SK-N-SH (cell line): ENCODE measurements at regions not wholly inside any gene's neighbourhood (a gene's known extent, or its start where the extent isn't known, plus 50 kb on each side); places are given as distances from the start of the nearest gene placed in this dataset.

Source experiments
- CTCF ChIA-PET: fragments of 300-600, 350-600 bp; formaldehyde crosslinking; extraction: SDS; loops from one replicate; lab custom pipeline; 2021; lab: Yijun Ruan, JAX
- POLR2A ChIA-PET: fragments of 350-600 bp; sonication (Branson Sonifier 250); formaldehyde crosslinking; extraction: SDS; loops from one replicate; lab custom pipeline; 2020; ENCODE audit warnings: antibody characterized with exemption, inconsistent platforms; lab: Yijun Ruan, JAX
- DNase-seq: peaks from one replicate; pipeline ENCODE4 v3.0.0; 2012
- H2AFZ ChIP-seq: fragments of 200-600 bp; sonication (generic); 2 replicates; pipeline ENCODE4 v1.8.1; 2016; ENCODE audit warnings: antibody characterized with exemption, mild to moderate bottlenecking, low read depth
- H3F3A ChIP-seq: fragments of 200-600 bp; sonication (generic); replicated peaks from 2 replicates; pipeline ENCODE3; 2016; ENCODE audit warnings: antibody characterized with exemption, mild to moderate bottlenecking; ENCODE audit not compliant: insufficient read depth
- H3K27ac ChIP-seq, 2 experiments: fragments of 200-500 bp in 1 of 2; fragments of 200-600 bp in 1 of 2; sonication (Bioruptor generic) in 1 of 2; sonication (generic), shearing (Covaris generic) in 1 of 2; 2 replicates each; pipeline versions ENCODE4 v1.5.1 to v1.6.1; 2014 to 2016; ENCODE audit warnings: low read depth in 2 of 2, inconsistent platforms in 1 of 2, low read length in 1 of 2, mild to moderate bottlenecking in 1 of 2, mixed read lengths in 1 of 2
- H3K27me3 ChIP-seq: fragments of 200-600 bp; sonication (generic), shearing (Covaris generic); 2 replicates; pipeline ENCODE4 v1.6.1; 2016; ENCODE audit warnings: mixed run types; ENCODE audit not compliant: insufficient read depth
- H3K36me3 ChIP-seq, 2 experiments: fragments of 200-500 bp in 1 of 2; fragments of 200-600 bp in 1 of 2; sonication (Bioruptor generic) in 1 of 2; sonication (generic) in 1 of 2; replicated peaks in 1 of 2; 2 replicates each; pipeline versions ENCODE3 to v1.5.1; 2014 to 2016; ENCODE audit warnings: low read length in 1 of 2, mild to moderate bottlenecking in 1 of 2; ENCODE audit not compliant: insufficient read depth in 2 of 2, control insufficient read depth in 1 of 2
- H3K4me1 ChIP-seq, 2 experiments: fragments of 200-500 bp in 1 of 2; fragments of 200-600 bp in 1 of 2; sonication (Bioruptor generic) in 1 of 2; sonication (generic), shearing (Covaris generic) in 1 of 2; 2 replicates each; pipeline versions ENCODE4 v1.5.1 to v1.6.1; 2014 to 2016; ENCODE audit warnings: low read depth in 1 of 2, low read length in 1 of 2, mixed run types in 1 of 2; ENCODE audit not compliant: insufficient read depth in 2 of 2, control insufficient read depth in 1 of 2
- H3K4me2 ChIP-seq: fragments of 200-600 bp; sonication (generic), shearing (Covaris generic); 2 replicates; pipeline ENCODE4 v1.6.1; 2017; ENCODE audit warnings: mixed run types
- H3K4me3 ChIP-seq, 2 experiments: fragments of 200-500 bp in 1 of 2; fragments of 200-600 bp in 1 of 2; sonication (Bioruptor generic) in 1 of 2; sonication (generic), shearing (Covaris generic) in 1 of 2; 2 replicates each; pipeline versions ENCODE4 v1.5.1 to v1.8.1; 2014 to 2016; ENCODE audit warnings: low read depth in 2 of 2, inconsistent platforms in 1 of 2, low read length in 1 of 2, mild to moderate bottlenecking in 1 of 2, mixed read lengths in 1 of 2, moderate library complexity in 1 of 2
- H3K79me2 ChIP-seq: fragments of 200-600 bp; sonication (generic); 2 replicates; pipeline ENCODE4 v1.8.1; 2017; ENCODE audit warnings: mild to moderate bottlenecking; ENCODE audit not compliant: insufficient read depth
- H3K9ac ChIP-seq: fragments of 200-600 bp; sonication (generic); 2 replicates; pipeline ENCODE4 v1.6.1; 2017; ENCODE audit warnings: mixed run types
- H3K9me2 ChIP-seq: fragments of 200-600 bp; sonication (generic); 2 replicates; pipeline ENCODE4 v1.6.1; 2017; ENCODE audit warnings: mixed run types
- H3K9me3 ChIP-seq: fragments of 200-600 bp; sonication (generic); 2 replicates; pipeline ENCODE4 v1.6.1; 2017; ENCODE audit warnings: mixed run types, mild to moderate bottlenecking, moderate library complexity
- H4K20me1 ChIP-seq: fragments of 200-600 bp; sonication (generic); 2 replicates; pipeline ENCODE4 v1.6.1; 2017; ENCODE audit warnings: mild to moderate bottlenecking, mixed run types; ENCODE audit not compliant: insufficient read depth
- ELF1 ChIP-seq: IDR thresholded peaks from 2 replicates; pipeline ENCODE4 v1.4.0; 2012
- FOSL2 ChIP-seq: IDR thresholded peaks from 2 replicates; pipeline ENCODE4 v1.4.0; 2012; ENCODE audit warnings: low read depth, mild to moderate bottlenecking, moderate library complexity, borderline replicate concordance
- FOXM1 ChIP-seq: IDR thresholded peaks from 2 replicates; pipeline ENCODE4 v1.4.0; 2012; ENCODE audit warnings: low read depth, mild to moderate bottlenecking
- IRF3 ChIP-seq: fragments of 150-350 bp; IDR thresholded peaks from 2 replicates; pipeline ENCODE4 v1.6.1; 2016; ENCODE audit warnings: mild to moderate bottlenecking, low read depth, low read length
- JUND ChIP-seq: IDR thresholded peaks from 2 replicates; pipeline ENCODE4 v1.4.0; 2012
- MEF2A ChIP-seq: IDR thresholded peaks from 2 replicates; pipeline ENCODE4 v1.4.0; 2012; ENCODE audit warnings: low read depth, borderline replicate concordance
- MXI1 ChIP-seq: IDR thresholded peaks from 2 replicates; pipeline ENCODE4 v1.6.1; 2012; ENCODE audit warnings: mild to moderate bottlenecking, low read depth, low read length, improper control_type of control experiment
- NFIC ChIP-seq: IDR thresholded peaks from 2 replicates; pipeline ENCODE4 v1.4.0; 2012; ENCODE audit warnings: borderline replicate concordance
- PBX3 ChIP-seq: IDR thresholded peaks from 2 replicates; pipeline ENCODE4; 2012
- RCOR1 ChIP-seq: fragments of 150-350 bp; IDR thresholded peaks from 2 replicates; pipeline ENCODE4 v1.6.1; 2017; ENCODE audit warnings: antibody characterized with exemption, low read length
- REST ChIP-seq: IDR thresholded peaks from 2 replicates; pipeline ENCODE4 v1.6.1; 2012; ENCODE audit warnings: mild to moderate bottlenecking, low read depth, low read length, moderate library complexity
- RFX5 ChIP-seq: IDR thresholded peaks from 2 replicates; pipeline ENCODE4 v1.6.1; 2012; ENCODE audit warnings: mild to moderate bottlenecking, improper control_type of control experiment, low read length
- RXRA ChIP-seq: IDR thresholded peaks from 2 replicates; pipeline ENCODE4 v1.4.0; 2012; ENCODE audit warnings: low read depth, mild to moderate bottlenecking, borderline replicate concordance
- SIN3A ChIP-seq: IDR thresholded peaks from 2 replicates; pipeline ENCODE4 v1.6.1; 2012; ENCODE audit warnings: low read depth, mild to moderate bottlenecking, low read length, moderate library complexity, borderline replicate concordance
- TAF1 ChIP-seq: IDR thresholded peaks from 2 replicates; pipeline ENCODE4 v1.6.1; 2012; ENCODE audit warnings: low read depth, mild to moderate bottlenecking, low read length, moderate library complexity, borderline replicate concordance
- TCF12 ChIP-seq: IDR thresholded peaks from 2 replicates; pipeline ENCODE4 v1.4.0; 2012
- TEAD4 ChIP-seq: IDR thresholded peaks from 2 replicates; pipeline ENCODE4 v1.4.0; 2012; ENCODE audit warnings: mild to moderate bottlenecking, borderline replicate concordance; ENCODE audit not compliant: insufficient read depth
- USF2 ChIP-seq: fragments of 150-350 bp; IDR thresholded peaks from 2 replicates; pipeline ENCODE4 v1.6.1; 2017; ENCODE audit warnings: antibody characterized with exemption, low read length, low read depth, borderline replicate concordance
- ZBTB33 ChIP-seq: IDR thresholded peaks from 2 replicates; pipeline ENCODE4 v1.4.0; 2012; ENCODE audit warnings: low read depth, borderline replicate concordance
- WGBS: methylation state at CpG from one replicate; pipeline ENCODE4 v1.1.6; 2017; ENCODE audit warnings: low lambda C conversion rate; 5-methylcytosine and 5-hydroxymethylcytosine counted together

- H3K79me2 ChIP-seq = no peaks in the 10 kb centered on the region
- no peak for DNase-seq
- H3K4me1 ChIP-seq = no peaks in the 10 kb centered on the region; a peak in 1 of 4 replicates
- no peak overlapping the region for H3K4me2 ChIP-seq
- no peaks in the 10 kb centered on the region for H3K9me2 ChIP-seq
- no peak overlapping the region for H2AFZ ChIP-seq
- no peaks in the 10 kb centered on the region for H3K9me3 ChIP-seq
- CTCF ChIA-PET = interaction anchor here (1.0 to 1.3 kb wide), 2 partner anchors 15 to 23 kb away, joined by 3 to 5 read pairs; no protein-coding TSS in a partner anchor
- H3K36me3 ChIP-seq = no peaks in the 10 kb centered on the region
- H3K27me3 ChIP-seq = no peaks in the 10 kb centered on the region
- POLR2A ChIA-PET = no interaction called here
- WGBS = 18% methylated on average over 7 of the region's 7 CpGs
- H3F3A ChIP-seq = no peaks in the 10 kb centered on the region
- H3K9ac ChIP-seq = no peak overlapping the region
- no peaks in the 10 kb centered on the region for H4K20me1 ChIP-seq
- no peak overlapping the region for H3K27ac ChIP-seq
- no peak overlapping the region for H3K4me3 ChIP-seq
- TF ChIP-seq FOXM1 (no peak), RCOR1 (no peak), JUND (no peak), TCF12 (no peak), SIN3A (no peak), FOSL2 (no peak), IRF3 (no peak), TAF1 (no peak), USF2 (no peak), ELF1 (no peak), REST (no peak), MXI1 (no peak), MEF2A (no peak)
Measured at GRCh38 chr20:48090784-48091183, 305.5 kb upstream of the SULF2 start.

- Histone ChIP-seq H2AFZ (no peak overlapping the region), H3K4me2 (no peak overlapping the region), H3K4me3 (no peak overlapping the region), H4K20me1 (no peaks in the 10 kb centered on the region), H3K9me3 (no peaks in the 10 kb centered on the region), H3K27me3 (no peaks in the 10 kb centered on the region), H3K9me2 (no peaks in the 10 kb centered on the region), H3K79me2 (no peaks in the 10 kb centered on the region), H3K27ac (no peak overlapping the region), H3K9ac (no peak overlapping the region), H3K4me1 (no peaks in the 10 kb centered on the region; a peak in 1 of 4 replicates), H3F3A (no peaks in the 10 kb centered on the region), H3K36me3 (no peaks in the 10 kb centered on the region)
- CTCF ChIA-PET = interaction anchor here (1.0 to 1.3 kb wide), 2 partner anchors 15 to 24 kb away, joined by 3 to 5 read pairs; no protein-coding TSS in a partner anchor
- WGBS = 40% methylated on average over 2 of the region's 2 CpGs
- no peak for DNase-seq
- POLR2A ChIA-PET = no interaction called here
- no peak for TF ChIP-seq RCOR1
- no peak for TF ChIP-seq PBX3
- TF ChIP-seq RFX5 = no peak
- no peak for TF ChIP-seq FOSL2
- TF ChIP-seq MXI1 = no peak
- TF ChIP-seq NFIC = no peak
- TF ChIP-seq RXRA = no peak
- TF ChIP-seq TAF1 = no peak
- no peak for TF ChIP-seq TEAD4
- no peak for TF ChIP-seq ZBTB33
Measured at GRCh38 chr20:48090314-48090713, 305.0 kb upstream of the SULF2 start.
